Large intestine (tissue), 3 donors: ENCODE measurements at regions not wholly inside any gene's neighbourhood (a gene's known extent, or its start where the extent isn't known, plus 50 kb on each side); places are given as distances from the start of the nearest gene placed in this dataset.
"Not testable (repeated sequence)": the region's sequence is repeated elsewhere in the genome, so short reads cannot be mapped to it uniquely, and the experiment has no call there.

Source experiments
- DNase-seq, 2 donors: peaks; one replicate each; pipeline versions ENCODE4 v3.0.0 to v3.0.0-alpha.2; 2013
- H3K27ac ChIP-seq: one replicate; pipeline ENCODE4 v1.5.1; 2013; ENCODE audit warnings: low read length
- H3K27me3 ChIP-seq: 2 replicates; pipeline ENCODE4 v1.6.1; 2013; ENCODE audit warnings: low read length; ENCODE audit not compliant: control insufficient read depth, insufficient read depth
- H3K36me3 ChIP-seq: 2 replicates; pipeline ENCODE4 v1.6.1; 2013; ENCODE audit warnings: low read length; ENCODE audit not compliant: control insufficient read depth, insufficient read depth
- H3K4me1 ChIP-seq: one replicate; pipeline ENCODE4 v1.6.1; 2013; ENCODE audit warnings: low read length; ENCODE audit not compliant: control insufficient read depth, insufficient read depth
- H3K4me3 ChIP-seq: one replicate; pipeline ENCODE4 v1.5.1; 2013; ENCODE audit warnings: low read length
- H3K9me3 ChIP-seq: one replicate; pipeline ENCODE4 v1.6.1; 2013; ENCODE audit warnings: mild to moderate bottlenecking, low read depth, low read length, moderate library complexity; ENCODE audit not compliant: control insufficient read depth
- WGBS: methylation state at CpG from one replicate; pipeline ENCODE4 v1.1.5; 2013; ENCODE audit warnings: low lambda C conversion rate; ENCODE audit not compliant: insufficient coverage; 5-methylcytosine and 5-hydroxymethylcytosine counted together

DNA sequence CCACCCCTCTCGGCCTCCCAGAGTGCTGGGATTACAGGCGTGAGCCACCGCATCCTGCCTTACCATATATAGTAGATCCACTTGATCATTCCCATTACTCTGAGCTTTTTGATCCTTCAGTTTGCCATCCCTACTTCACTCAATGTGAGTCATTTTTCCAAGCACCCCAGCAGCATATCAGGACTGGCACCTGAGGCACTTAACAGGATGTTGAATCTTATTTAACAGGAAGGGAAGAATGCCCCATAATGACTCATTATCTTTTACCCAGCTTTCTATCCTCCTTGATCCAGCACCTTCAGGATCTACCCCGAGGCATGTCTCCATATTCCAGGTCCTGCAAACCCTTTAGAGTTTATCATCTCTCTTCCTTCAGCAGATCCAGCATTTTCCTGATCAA is 84.9 kb upstream of the CMKLR1 start:
- no peak overlapping the region for H3K4me3 ChIP-seq
- no peak for DNase-seq
- no peaks in the 10 kb centered on the region for H3K9me3 ChIP-seq
- H3K36me3 ChIP-seq, result no peaks in the 10 kb centered on the region
- no peaks in the 10 kb centered on the region for H3K27me3 ChIP-seq
- WGBS, result no CpG with 5 or more reads among the region's 4 CpGs
- no peak overlapping the region for H3K27ac ChIP-seq
- H3K4me1 ChIP-seq, result no peaks in the 10 kb centered on the region

DNA sequence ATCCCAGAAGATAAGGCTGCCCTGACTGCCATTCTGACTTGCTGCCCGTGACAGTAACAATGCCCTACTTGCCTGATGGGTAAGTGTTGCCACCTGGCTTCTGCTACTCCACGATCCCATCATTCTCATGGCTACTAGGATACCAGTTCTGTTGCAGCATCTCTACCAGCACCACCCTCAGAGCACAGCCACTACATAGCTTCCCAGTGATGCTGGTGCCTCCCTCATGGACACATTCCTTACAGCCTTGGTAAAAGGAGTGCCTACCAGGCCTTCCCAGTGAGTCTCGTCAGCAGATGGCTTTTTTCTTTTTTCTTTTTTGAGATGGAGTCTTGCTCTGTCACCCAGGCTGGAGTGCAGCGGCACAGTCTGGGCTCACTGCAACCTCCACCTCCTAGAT is 84.4 kb upstream of the CMKLR1 start:
- no peak for DNase-seq
- no peaks in the 10 kb centered on the region for H3K4me1 ChIP-seq
- H3K27me3 ChIP-seq, result no peaks in the 10 kb centered on the region
- no peak overlapping the region for H3K27ac ChIP-seq
- no peaks in the 10 kb centered on the region for H3K36me3 ChIP-seq
- H3K4me3 ChIP-seq, result no peak overlapping the region
- WGBS, result no CpG with 5 or more reads among the region's 4 CpGs
- no peaks in the 10 kb centered on the region for H3K9me3 ChIP-seq

- not testable (repeated sequence) for H3K4me3 ChIP-seq, H3K27me3 ChIP-seq, H3K9me3 ChIP-seq, DNase-seq, H3K27ac ChIP-seq, H3K4me1 ChIP-seq, H3K36me3 ChIP-seq
- no CpG with 5 or more reads among the region's 4 CpGs for WGBS
These were observed 82.0 kb upstream of the CMKLR1 start for GRCh38 chr12:108421082-108421481.

DNA sequence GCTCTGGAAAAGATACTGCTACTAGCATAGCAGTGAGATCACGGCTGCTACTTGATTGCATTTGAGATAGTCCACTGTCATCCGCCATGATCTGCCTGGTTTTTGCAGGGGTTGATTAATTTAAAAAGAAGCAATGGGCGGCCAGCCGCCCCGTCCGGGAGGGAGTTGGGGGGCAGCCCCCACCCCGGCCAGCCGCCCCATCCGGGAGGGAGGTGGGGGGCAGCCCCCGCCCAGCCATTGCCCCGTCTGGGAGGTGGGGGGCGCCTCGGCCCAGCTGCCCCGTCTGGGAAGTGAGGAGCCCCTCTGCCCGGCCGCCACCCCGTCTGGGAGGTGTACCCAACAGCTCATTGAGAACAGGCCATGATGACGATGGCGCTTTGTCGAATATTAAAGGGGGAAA is 81.3 kb upstream of the CMKLR1 start:
- not testable (repeated sequence) for H3K4me1 ChIP-seq, H3K27ac ChIP-seq, H3K9me3 ChIP-seq, DNase-seq, H3K36me3 ChIP-seq, H3K27me3 ChIP-seq, H3K4me3 ChIP-seq
- WGBS, result 100% methylated on average over 2 of the region's 20 CpGs

DNA sequence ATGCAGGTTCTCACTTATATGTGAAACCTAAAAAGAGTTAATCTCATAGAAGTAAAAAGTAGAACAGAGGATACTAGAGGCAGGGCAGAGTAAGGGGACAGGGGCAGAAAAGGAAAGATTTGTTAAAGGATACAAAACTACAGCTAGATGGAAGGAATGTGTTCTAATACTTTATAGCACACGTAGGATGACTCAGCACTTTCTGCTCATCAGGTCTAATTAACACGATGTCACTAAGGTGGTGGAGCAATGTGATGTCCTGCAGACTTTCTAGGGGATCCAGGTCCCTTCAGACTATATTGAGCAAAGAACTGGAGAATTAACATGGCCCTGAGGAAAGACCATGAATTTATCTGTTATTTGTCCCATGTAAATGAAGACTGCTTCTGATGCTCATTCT is 80.8 kb upstream of the CMKLR1 start:
- Histone ChIP-seq H3K9me3 (no peaks in the 10 kb centered on the region), H3K4me3 (no peak overlapping the region), H3K36me3 (no peaks in the 10 kb centered on the region), H3K27ac (no peak overlapping the region), H3K4me1 (no peaks in the 10 kb centered on the region), H3K27me3 (no peaks in the 10 kb centered on the region)
- DNase-seq, result no peak
- WGBS, result no CpG with 5 or more reads among the region's 2 CpGs

- no peaks in the 10 kb centered on the region for H3K36me3 ChIP-seq
- DNase-seq, result no peak
- H3K27me3 ChIP-seq, result no peaks in the 10 kb centered on the region
- no CpG with 5 or more reads among the region's 2 CpGs for WGBS
- H3K4me1 ChIP-seq, result no peaks in the 10 kb centered on the region
- H3K4me3 ChIP-seq, result no peak overlapping the region
- H3K9me3 ChIP-seq, result no peaks in the 10 kb centered on the region
- H3K27ac ChIP-seq, result no peak overlapping the region
These were observed 79.2 kb upstream of the CMKLR1 start for GRCh38 chr12:108418164-108418890.

DNA sequence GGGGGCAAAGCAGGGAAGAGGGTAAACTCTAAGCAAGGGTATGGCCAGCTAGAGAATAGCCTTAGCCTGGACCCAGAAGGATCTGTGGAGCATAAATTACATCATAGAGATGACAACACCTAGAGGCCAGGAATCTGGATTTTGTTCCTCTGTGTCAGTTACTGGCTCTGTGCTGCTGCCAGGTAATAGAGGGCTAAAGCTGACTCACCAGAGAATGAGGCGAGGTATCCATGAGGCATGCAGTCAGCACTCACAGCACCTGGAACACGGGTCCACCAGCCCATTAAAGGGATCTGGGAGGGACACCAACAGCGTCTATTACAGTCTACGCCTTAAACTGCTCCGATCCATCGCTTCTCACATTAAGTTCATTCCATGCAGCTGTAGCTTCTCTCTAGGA is 74.9 kb upstream of the CMKLR1 start:
- Histone ChIP-seq H3K36me3 (no peaks in the 10 kb centered on the region), H3K4me1 (no peaks in the 10 kb centered on the region), H3K27ac (no peak overlapping the region), H3K27me3 (peaks cover 5% of the 10 kb centered on the region), H3K9me3 (no peaks in the 10 kb centered on the region), H3K4me3 (no peak overlapping the region)
- no peak for DNase-seq
- no CpG with 5 or more reads among the region's 6 CpGs for WGBS

DNA sequence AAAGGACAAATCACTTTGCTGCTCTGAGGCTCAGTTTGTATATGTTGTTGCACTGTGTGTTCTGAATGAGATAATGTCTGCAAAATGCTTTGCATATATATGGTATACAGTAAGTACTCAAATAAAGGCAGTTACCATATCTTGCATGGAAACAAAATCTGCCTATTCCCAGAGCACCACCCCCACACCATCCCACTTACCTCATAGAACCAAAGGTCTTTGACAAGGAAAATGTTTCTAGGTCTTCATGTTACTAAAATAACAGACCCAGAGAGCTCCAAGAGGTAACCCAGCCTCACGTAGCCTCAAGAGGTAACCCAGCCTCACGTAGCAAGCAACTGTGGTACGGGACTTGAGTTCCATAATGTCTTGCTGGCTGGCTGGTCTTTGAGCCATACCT is 71.6 kb upstream of the CMKLR1 start:
- H3K4me1 ChIP-seq, result no peaks in the 10 kb centered on the region
- no peaks in the 10 kb centered on the region for H3K9me3 ChIP-seq
- H3K36me3 ChIP-seq, result no peaks in the 10 kb centered on the region
- no CpG with 5 or more reads among the region's 3 CpGs for WGBS
- H3K27me3 ChIP-seq, result peaks cover 5% of the 10 kb centered on the region
- no peak overlapping the region for H3K4me3 ChIP-seq
- H3K27ac ChIP-seq, result no peak overlapping the region
- DNase-seq, result no peak

- no CpG with 5 or more reads among the region's 3 CpGs for WGBS
- no peaks in the 10 kb centered on the region for H3K9me3 ChIP-seq
- H3K27me3 ChIP-seq, result peaks cover 5% of the 10 kb centered on the region
- H3K36me3 ChIP-seq, result no peaks in the 10 kb centered on the region
- no peak for DNase-seq
- H3K27ac ChIP-seq, result no peak overlapping the region
- H3K4me1 ChIP-seq, result no peaks in the 10 kb centered on the region
- H3K4me3 ChIP-seq, result no peak overlapping the region
These were observed 70.4 kb upstream of the CMKLR1 start for GRCh38 chr12:108409481-108409880.

GRCh38 chr12:108403952-108404351 is 64.8 kb upstream of the CMKLR1 start:
- Histone ChIP-seq H3K27ac (no peak overlapping the region), H3K9me3 (no peaks in the 10 kb centered on the region), H3K36me3 (no peaks in the 10 kb centered on the region), H3K4me3 (no peak overlapping the region), H3K4me1 (no peaks in the 10 kb centered on the region), H3K27me3 (no peaks in the 10 kb centered on the region)
- no peak for DNase-seq
- WGBS, result no CpG with 5 or more reads among the region's 3 CpGs

DNA sequence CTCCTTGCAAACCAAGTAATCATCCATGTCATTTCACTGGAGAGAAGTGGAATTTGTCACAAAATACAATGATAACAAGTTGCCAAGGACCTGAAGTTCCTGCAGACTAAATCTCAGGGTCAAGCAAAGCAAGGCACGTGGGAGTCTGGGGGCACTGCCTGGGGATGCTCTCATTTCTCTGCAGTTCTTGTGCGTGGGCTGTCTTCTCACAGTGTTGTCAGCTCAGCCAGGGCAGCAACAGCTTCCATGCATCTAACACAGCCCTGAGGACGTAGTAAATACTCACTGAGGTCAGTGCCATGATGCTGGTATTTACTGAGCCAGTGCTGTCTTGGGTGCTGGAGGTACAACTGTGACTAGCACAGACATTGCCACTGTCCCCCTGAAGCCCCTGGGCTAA is 62.9 kb upstream of the CMKLR1 start:
- H3K4me1 ChIP-seq, result no peaks in the 10 kb centered on the region
- no CpG with 5 or more reads among the region's 3 CpGs for WGBS
- H3K27me3 ChIP-seq, result no peaks in the 10 kb centered on the region
- H3K4me3 ChIP-seq, result no peak overlapping the region
- H3K36me3 ChIP-seq, result no peaks in the 10 kb centered on the region
- H3K9me3 ChIP-seq, result no peaks in the 10 kb centered on the region
- H3K27ac ChIP-seq, result no peak overlapping the region
- no peak for DNase-seq
